ENCODE measurements at regions not wholly inside any gene's neighbourhood (a gene's known extent, or its start where the extent isn't known, plus 50 kb on each side); places are given as distances from the start of the nearest gene placed in this dataset.
"Not testable (repeated sequence)": the region's sequence is repeated elsewhere in the genome, so short reads cannot be mapped to it uniquely, and the experiment has no call there.

DNA sequence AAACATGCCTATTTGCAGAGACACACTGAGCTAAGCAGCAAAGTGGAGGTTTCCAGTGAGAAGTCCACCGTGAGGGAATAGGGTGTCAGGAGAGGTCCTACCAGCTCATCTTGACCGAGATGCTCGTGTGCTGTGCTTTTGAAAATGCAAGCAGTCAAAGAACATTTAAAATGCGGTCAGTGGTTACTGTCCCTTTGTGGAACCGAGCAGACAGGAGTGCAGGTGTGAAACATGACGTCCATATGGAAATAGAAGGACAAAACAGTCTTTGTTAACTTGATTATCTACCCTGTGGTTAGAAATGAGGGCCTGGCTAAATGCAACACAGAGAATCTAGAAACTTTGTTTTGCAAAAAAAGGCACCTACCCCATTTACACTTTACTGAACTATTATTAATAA is 473.3 kb downstream of the SPATA31A6 start:
- DNase-seq (ENCODE audit: low spot score): not testable (repeated sequence)

GRCh38 chr9:42657496-42657895 is 474.0 kb downstream of the SPATA31A6 start:
- not testable (repeated sequence) for DNase-seq (ENCODE audit: low spot score)

GRCh38 chr9:42697146-42697545 is 513.7 kb downstream of the SPATA31A6 start:
- DNase-seq (ENCODE audit: low spot score): not testable (repeated sequence)

DNA sequence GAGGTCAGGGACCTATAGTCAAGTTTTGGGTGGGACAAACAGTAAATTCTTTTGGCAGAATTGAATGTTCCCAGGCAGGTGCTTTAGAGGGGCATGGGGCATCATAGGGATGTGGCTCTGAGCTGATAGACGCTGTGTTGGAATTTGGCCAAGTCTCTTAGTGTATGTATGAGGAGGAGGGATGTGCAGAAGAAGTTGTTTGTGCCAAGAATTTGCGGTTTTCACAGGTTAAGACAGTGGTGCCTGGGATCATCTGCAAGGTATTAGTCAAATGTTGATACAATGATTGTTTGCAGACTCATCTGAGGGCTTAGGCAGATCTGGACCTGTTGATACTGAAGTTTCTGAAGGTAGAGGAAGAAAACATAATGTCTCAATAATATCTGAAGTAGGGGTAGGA is 519.4 kb downstream of the SPATA31A6 start:
- DNase-seq (ENCODE audit: low spot score): not testable (repeated sequence)

DNA sequence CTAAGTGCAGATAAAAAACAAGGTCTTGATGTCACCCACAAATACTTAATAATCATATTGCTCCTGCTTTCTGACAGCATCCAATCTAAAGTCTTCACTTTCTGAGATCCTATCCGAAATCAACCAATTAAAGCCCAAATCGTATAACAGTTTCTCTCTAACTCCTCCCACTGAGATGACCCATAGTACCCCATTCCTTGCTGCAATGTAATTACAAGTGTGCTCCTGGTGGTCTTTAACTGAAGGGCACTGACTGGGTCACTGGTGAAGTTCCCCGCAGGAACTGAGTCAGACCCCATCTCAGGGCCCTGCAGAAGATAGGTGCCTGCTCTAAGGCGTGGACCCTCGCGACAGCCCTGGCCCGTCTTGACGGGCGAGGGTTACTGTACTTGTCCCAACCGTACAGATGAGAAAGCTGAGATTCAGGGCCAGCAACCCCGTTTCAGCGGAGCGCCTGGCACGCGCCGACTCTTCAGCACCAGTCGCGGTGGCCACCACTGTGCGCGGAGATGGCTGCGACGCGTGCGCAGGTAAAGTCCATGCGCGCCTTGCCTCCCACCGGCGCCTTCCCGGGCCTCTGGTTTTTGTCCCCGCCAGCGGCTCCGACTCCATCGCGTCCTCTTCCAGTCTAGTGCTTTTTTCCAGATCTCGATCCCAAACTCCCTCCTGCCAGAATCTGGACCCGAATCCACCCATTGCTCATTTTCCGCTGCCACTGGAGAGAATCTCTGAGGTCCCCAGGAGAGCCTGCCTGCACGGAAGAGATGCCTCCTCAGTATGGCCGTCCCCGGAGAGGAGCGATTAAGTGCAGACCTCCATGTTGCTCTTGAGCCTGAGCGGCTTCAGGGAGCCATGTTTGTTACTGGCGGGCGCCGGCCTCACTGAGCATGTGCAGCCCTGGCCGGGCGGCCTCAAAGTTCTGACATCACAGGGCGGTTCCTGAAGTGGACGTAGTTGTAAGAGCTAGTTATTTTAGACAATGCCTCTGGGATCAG is 541.7 kb downstream of the SPATA31A6 start:
- DNase-seq (ENCODE audit: low spot score): not testable (repeated sequence)

DNA sequence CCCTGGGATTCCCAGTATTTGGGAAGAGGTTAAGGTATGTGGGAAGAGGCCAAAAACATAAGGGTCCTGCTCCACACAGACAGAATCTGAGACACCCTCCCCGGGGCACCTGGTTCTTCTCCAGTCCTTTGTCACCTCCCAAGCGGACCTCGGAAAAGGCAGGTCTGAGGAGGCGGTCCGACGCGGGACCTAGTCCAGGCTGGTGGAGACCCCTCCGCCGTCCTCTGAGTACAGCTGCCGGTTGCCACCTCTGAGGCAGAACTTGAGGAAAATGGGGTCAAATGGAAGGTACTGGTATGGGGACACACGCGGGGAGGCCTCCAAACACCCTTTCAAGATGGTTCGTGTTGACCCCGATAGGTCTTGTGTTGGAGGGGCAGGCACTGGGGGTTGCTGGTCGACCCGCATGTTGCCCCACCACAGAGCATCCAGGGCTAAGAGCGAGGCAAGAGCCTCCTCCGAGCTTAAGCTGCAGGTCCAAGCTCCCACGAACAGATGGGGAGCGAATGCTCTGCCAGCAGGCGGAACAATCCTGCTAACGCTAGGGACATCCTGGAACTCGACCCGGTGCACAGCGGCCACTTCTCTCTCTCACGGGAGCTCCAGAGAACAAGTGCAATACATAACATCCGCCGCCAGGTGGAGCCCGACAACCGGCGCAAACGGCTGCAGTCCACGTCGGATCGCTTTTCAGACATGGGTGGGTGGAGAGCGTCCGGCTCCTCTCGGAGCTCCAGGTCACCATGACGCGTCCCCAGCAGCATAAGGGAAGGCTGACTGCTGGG is 559.8 kb downstream of the SPATA31A6 start:
- peak; percentile 49 for DNase-seq (ENCODE audit: low spot score)

GRCh38 chr9:42757251-42757650 is 573.8 kb downstream of the SPATA31A6 start:
- DNase-seq (ENCODE audit: low spot score): not testable (repeated sequence)

GRCh38 chr9:42759320-42759719 is 575.9 kb downstream of the SPATA31A6 start:
- DNase-seq (ENCODE audit: low spot score): not testable (repeated sequence)

DNA sequence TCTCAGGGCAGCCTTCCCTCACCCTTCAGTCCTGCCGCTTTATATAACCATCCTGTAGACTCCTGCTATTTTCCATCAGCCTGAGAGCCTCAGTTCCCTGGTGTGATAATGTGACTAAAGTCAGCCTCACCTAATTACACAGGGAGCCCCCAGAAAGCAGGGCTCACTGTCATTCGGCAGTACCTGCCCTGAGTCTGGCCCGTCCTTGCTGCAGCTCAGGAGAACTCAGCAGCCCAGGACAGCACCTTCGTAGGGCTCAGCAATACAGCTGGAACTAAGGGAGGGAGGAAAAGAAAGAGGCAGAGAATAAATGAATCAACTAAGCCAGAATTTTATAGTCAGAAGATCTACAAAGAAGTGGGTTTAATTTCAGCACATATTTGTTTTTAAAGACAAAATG is 598.7 kb downstream of the SPATA31A6 start:
- DNase-seq (ENCODE audit: low spot score): not testable (repeated sequence)

DNA sequence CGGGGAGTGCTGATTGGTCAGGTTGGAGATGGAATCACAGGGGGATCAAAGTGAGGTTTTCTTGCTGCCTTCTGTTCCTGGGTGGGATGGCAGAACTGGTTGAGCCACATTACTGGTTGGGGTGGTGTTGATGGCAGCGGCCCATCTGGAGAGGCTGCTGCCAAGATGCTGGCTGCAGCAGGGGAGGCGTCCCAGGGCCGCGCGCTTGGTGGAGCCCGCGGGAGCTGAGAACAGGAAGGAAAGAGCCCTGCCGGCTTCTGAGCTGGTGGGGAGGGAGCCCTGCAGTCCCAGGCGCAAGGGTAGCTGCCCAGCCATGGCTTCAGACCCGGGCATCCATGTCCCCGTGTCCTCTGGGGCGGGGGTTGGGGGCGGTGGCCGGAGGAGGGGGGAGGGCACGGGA is 609.3 kb downstream of the SPATA31A6 start:
- DNase-seq (ENCODE audit: low spot score): not testable (repeated sequence)

DNA sequence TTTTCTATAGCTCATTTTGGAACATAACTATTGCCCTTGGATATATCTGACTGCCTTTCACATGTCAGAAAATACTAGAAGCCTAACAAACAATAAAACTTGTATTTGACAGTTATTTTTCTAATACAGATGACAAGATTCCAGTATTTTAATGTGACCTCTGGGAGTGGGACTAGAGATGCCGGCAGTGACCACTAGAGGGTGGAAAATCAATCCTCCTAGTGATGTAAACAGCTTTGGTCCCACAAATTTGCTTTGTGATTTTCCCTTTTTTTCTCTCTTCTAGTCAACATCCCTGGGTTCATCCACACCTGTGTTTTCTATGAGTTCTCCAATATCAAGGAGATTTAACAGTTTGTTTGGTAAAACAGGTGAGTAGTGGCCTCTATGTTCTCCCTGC is 615.1 kb downstream of the SPATA31A6 start:
- not testable (repeated sequence) for DNase-seq (ENCODE audit: low spot score)

DNA sequence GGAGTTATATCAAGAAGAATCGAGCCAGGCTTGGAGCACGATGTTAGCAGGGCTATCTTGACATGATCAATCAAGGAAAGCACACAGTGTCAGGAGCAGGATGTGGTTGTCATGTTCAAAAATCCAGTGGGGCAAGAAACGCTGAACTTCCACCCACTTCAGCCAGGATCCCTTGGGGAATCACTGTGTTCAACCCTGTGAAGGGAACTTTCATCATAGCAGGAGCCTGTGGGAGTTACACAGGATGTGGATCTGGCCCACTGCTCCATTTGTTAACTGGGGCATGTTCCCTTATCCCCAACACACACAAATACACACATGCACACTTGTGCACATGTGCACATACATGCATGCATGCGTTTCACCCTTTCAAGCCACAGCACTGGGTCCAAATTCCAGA is 619.3 kb downstream of the SPATA31A6 start:
- DNase-seq (ENCODE audit: low spot score): not testable (repeated sequence)

GRCh38 chr9:42806674-42807073 is 623.2 kb downstream of the SPATA31A6 start:
- DNase-seq (ENCODE audit: low spot score): not testable (repeated sequence)

GRCh38 chr9:42821468-42821867 is 638.0 kb downstream of the SPATA31A6 start:
- not testable (repeated sequence) for DNase-seq (ENCODE audit: low spot score)

DNA sequence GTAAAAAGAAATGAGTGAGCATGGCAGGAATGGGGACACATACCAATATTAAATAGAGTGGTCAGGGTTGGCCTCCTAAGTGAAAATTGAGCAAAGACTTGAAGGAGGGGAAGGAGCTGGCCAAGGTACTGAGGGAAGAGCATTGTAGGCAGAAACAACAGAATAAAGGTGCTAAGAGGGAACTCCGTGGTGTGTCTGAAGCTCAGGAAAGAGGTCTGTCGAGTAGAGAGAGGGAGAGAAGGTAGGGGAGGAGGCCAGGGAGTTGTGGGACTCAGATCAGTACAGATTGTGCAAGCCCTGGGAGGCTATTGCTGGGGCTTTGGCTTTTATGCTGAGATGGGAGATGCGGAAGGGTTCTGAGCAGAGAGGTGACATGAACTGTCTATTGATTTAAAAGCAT is 664.7 kb downstream of the SPATA31A6 start:
- DNase-seq (ENCODE audit: low spot score): not testable (repeated sequence)

GRCh38 chr9:42850896-42851693 is 667.6 kb downstream of the SPATA31A6 start:
- DNase-seq (ENCODE audit: low spot score): not testable (repeated sequence)

- not testable (repeated sequence) for DNase-seq (ENCODE audit: low spot score)
Measured at GRCh38 chr9:42851701-42852100, 668.2 kb downstream of the SPATA31A6 start.

DNA sequence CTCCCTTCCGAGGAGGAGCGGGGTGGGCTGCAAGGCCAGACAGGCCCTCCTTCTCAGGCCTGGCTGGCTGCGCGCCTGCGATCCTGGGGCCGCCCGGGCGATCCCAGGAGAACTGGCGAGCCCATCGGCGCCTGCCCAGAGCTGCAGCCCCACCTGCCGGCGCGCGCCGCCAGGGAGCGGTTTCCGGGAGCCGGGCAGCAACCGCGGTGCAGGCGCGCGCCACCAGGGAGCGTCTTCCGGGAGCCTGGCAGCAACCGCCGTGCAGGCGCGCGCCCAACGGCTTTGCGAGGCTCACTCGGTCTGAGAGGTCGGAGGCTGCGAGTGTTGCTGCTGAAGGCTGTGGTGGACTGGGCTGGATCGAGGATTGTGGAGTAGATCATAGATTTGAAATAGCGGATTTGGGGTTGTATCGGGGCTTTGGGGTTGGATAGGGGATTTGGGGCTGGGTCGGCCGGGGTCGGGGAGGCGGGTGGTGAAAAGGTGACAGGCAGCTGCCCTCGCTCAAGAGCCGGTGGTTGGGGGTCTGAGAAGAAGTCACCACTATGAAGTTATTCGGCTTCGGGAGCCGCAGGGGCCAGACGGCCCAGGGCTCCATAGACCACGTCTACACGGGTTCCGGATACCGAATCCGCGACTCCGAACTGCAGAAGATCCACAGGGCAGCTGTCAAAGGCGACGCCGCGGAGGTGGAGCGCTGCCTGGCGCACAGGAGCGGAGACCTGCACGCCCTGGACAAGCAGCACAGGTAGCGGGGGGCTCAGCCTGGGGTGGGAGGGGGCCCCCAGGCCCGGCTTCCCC is 668.9 kb downstream of the SPATA31A6 start:
- DNase-seq (ENCODE audit: low spot score): not testable (repeated sequence)

DNA sequence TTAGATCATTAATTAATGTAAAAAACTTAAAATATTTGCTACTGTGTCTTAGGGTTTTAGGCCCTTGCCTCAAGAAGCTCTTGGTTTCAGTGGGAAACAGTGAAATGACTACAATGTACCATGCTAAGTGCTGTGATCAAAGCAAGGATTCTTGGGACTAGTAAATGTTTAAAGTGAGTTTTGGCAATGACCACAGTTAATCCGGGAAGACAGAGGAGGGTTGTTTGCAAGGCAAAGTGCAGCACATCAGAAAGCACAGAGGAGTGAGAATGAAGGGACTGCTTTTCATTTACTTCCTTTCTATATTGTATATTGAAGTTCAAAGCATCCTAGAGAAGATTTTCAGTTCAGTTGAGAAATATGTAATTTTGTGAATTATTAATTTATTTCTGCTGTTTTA is 676.7 kb downstream of the SPATA31A6 start:
- not testable (repeated sequence) for DNase-seq (ENCODE audit: low spot score)

GRCh38 chr9:42862465-42862864 is 679.0 kb downstream of the SPATA31A6 start:
- not testable (repeated sequence) for DNase-seq (ENCODE audit: low spot score)
